Fibroblast of lung (primary cell): ENCODE measurements at regions not wholly inside any gene's neighbourhood (a gene's known extent, or its start where the extent isn't known, plus 50 kb on each side); places are given as distances from the start of the nearest gene placed in this dataset.

ENCODE experiments used
- DNase-seq, 2 donors: peaks; one replicate each; pipeline versions ENCODE4 v3.0.0 to v3.0.0-alpha.2; 2010; ENCODE audit warnings: low read depth in 2 of 2
- H2AFZ ChIP-seq: 2 replicates; pipeline ENCODE4 v1.5.1; 2012; ENCODE audit warnings: low read length, control low read depth, inconsistent platforms
- H3K27ac ChIP-seq: 2 replicates; pipeline ENCODE4 v1.5.1; 2011; ENCODE audit warnings: low read length, control low read depth; ENCODE audit not compliant: insufficient read depth
- H3K27me3 ChIP-seq: 2 replicates; pipeline ENCODE4 v1.5.1; 2011; ENCODE audit warnings: mild to moderate bottlenecking, low read length; ENCODE audit not compliant: control insufficient read depth, insufficient read depth
- H3K36me3 ChIP-seq: 2 replicates; pipeline ENCODE4 v1.5.1; 2011; ENCODE audit warnings: low read length; ENCODE audit not compliant: control insufficient read depth, insufficient read depth
- H3K4me1 ChIP-seq: 2 replicates; pipeline ENCODE4 v1.5.1; 2011; ENCODE audit warnings: low read length; ENCODE audit not compliant: control insufficient read depth, insufficient read depth; ENCODE audit errors: extremely low read depth
- H3K4me2 ChIP-seq: 2 replicates; pipeline ENCODE4 v1.5.1; 2011; ENCODE audit warnings: low read length, control low read depth; ENCODE audit not compliant: insufficient read depth; ENCODE audit errors: extremely low read depth
- H3K4me3 ChIP-seq, 4 experiments: fragments of 200-600 bp in 1 of 4; sonication (generic) in 1 of 4; replicated peaks in 1 of 4; 2 replicates each; pipeline ENCODE4 v1.5.1; 2011 to 2016; ENCODE audit warnings: low read length in 4 of 4, low read depth in 3 of 4, mild to moderate bottlenecking in 3 of 4, control low read depth in 2 of 4, inconsistent platforms in 1 of 4, mixed read lengths in 1 of 4; ENCODE audit not compliant: insufficient read depth in 1 of 4; ENCODE audit errors: control extremely low read depth in 1 of 4
- H3K79me2 ChIP-seq: 2 replicates; pipeline ENCODE4 v1.5.1; 2012; ENCODE audit warnings: mild to moderate bottlenecking, low read length, inconsistent platforms; ENCODE audit not compliant: control insufficient read depth, insufficient read depth
- H3K9ac ChIP-seq: 2 replicates; pipeline ENCODE4 v1.5.1; 2011; ENCODE audit warnings: mild to moderate bottlenecking, low read length, control low read depth; ENCODE audit not compliant: insufficient read depth
- H3K9me3 ChIP-seq: 2 replicates; pipeline ENCODE4 v1.5.1; 2012; ENCODE audit warnings: low read depth, low read length; ENCODE audit not compliant: control insufficient read depth, insufficient read depth
- H4K20me1 ChIP-seq: 2 replicates; pipeline ENCODE4 v1.5.1; 2011; ENCODE audit warnings: low read length; ENCODE audit not compliant: control insufficient read depth, insufficient read depth; ENCODE audit errors: extremely low read depth
- EZH2 ChIP-seq: IDR thresholded peaks from 2 replicates; pipeline ENCODE4 v1.5.1; 2012; ENCODE audit warnings: low read length, control low read depth, mild to moderate bottlenecking; ENCODE audit errors: missing control alignments
- TF ChIP-seq, protein P1 (sequence below), 2 donors: IDR thresholded peaks in 1 of 2; conservative IDR thresholded peaks in 1 of 2; 1 replicate in 1 of 2; 2 replicates in 1 of 2; pipeline ENCODE4 v1.5.1; 2011 to 2012; ENCODE audit warnings: low read length in 2 of 2, control low read depth in 1 of 2, inconsistent platforms in 1 of 2, low read depth in 1 of 2, mild to moderate bottlenecking in 1 of 2

DNA sequence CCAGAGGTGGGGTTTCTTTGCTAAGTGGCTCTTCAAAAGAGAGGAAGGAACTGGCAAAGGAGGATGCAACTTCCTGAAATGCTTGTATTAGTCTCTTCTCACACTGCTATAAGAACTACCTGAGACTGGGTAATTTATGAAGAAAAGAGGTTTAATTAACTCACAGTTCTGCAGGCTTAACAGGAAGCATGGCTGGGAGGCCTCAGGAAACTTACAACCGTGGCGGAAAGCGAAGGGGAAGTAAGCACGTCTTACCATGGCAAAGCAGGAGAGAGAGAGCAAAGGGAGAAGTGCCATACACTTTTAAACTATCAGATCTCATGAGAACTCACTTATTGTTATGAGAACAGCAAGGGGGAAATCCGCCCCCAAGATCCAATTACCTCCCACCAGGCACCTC lies 505.7 kb downstream of the ZNF674 start:
- Histone ChIP-seq H3K4me3 (no peak overlapping the region), H3K27me3 (no peaks in the 10 kb centered on the region), H3K9ac (no peak overlapping the region), H4K20me1 (no peaks in the 10 kb centered on the region), H3K36me3 (no peaks in the 10 kb centered on the region), H3K4me2 (no peak overlapping the region), H3K27ac (no peak overlapping the region), H3K9me3 (no peaks in the 10 kb centered on the region), H3K79me2 (no peaks in the 10 kb centered on the region), H3K4me1 (no peaks in the 10 kb centered on the region), H2AFZ (no peak overlapping the region)
- TF ChIP-seq, protein P1, sequence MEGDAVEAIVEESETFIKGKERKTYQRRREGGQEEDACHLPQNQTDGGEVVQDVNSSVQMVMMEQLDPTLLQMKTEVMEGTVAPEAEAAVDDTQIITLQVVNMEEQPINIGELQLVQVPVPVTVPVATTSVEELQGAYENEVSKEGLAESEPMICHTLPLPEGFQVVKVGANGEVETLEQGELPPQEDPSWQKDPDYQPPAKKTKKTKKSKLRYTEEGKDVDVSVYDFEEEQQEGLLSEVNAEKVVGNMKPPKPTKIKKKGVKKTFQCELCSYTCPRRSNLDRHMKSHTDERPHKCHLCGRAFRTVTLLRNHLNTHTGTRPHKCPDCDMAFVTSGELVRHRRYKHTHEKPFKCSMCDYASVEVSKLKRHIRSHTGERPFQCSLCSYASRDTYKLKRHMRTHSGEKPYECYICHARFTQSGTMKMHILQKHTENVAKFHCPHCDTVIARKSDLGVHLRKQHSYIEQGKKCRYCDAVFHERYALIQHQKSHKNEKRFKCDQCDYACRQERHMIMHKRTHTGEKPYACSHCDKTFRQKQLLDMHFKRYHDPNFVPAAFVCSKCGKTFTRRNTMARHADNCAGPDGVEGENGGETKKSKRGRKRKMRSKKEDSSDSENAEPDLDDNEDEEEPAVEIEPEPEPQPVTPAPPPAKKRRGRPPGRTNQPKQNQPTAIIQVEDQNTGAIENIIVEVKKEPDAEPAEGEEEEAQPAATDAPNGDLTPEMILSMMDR (conservative IDR thresholded peaks at IDR 0.05 in 1 of 2, IDR thresholded peaks at IDR 0.05 in 1 of 2; ENCODE audit: low read depth in 1 of 2, low read length in 2 of 2), result no peak
- TF ChIP-seq EZH2, result no peak
- no peak for DNase-seq

GRCh38 chrX:46036508-46036907 lies 508.7 kb downstream of the ZNF674 start:
- H2AFZ ChIP-seq, result no peak overlapping the region
- H3K4me3 ChIP-seq, result no peak overlapping the region
- H3K4me2 ChIP-seq, result no peak overlapping the region
- no peak overlapping the region for H3K9ac ChIP-seq
- no peak overlapping the region for H3K27ac ChIP-seq
- H3K79me2 ChIP-seq, result no peaks in the 10 kb centered on the region
- no peaks in the 10 kb centered on the region for H4K20me1 ChIP-seq
- no peaks in the 10 kb centered on the region for H3K9me3 ChIP-seq
- DNase-seq, result peak in 1 of 2 donors; percentile 18
- TF ChIP-seq, protein P1 (conservative IDR thresholded peaks at IDR 0.05 in 1 of 2, IDR thresholded peaks at IDR 0.05 in 1 of 2; ENCODE audit: low read depth in 1 of 2, low read length in 2 of 2), result no peak
- H3K36me3 ChIP-seq, result no peaks in the 10 kb centered on the region
- no peaks in the 10 kb centered on the region for H3K4me1 ChIP-seq
- peaks cover 4% of the 10 kb centered on the region for H3K27me3 ChIP-seq

- DNase-seq, result no peak
- no peaks in the 10 kb centered on the region for H3K79me2 ChIP-seq
- H3K9me3 ChIP-seq, result no peaks in the 10 kb centered on the region
- H3K9ac ChIP-seq, result no peak overlapping the region
- no peak for TF ChIP-seq EZH2
- TF ChIP-seq, protein P1 (conservative IDR thresholded peaks at IDR 0.05 in 1 of 2, IDR thresholded peaks at IDR 0.05 in 1 of 2; ENCODE audit: low read depth in 1 of 2, low read length in 2 of 2), result no peak
- peaks cover 4% of the 10 kb centered on the region for H3K27me3 ChIP-seq
- no peaks in the 10 kb centered on the region for H3K4me1 ChIP-seq
- no peak overlapping the region for H3K4me3 ChIP-seq
- no peak overlapping the region for H2AFZ ChIP-seq
- no peaks in the 10 kb centered on the region for H3K36me3 ChIP-seq
- H3K27ac ChIP-seq, result no peak overlapping the region
- H4K20me1 ChIP-seq, result no peaks in the 10 kb centered on the region
- no peak overlapping the region for H3K4me2 ChIP-seq
These were observed 510.4 kb downstream of the ZNF674 start for GRCh38 chrX:46034868-46035267.
